ENCODE measurements at regions not wholly inside any gene's neighbourhood (a gene's known extent, or its start where the extent isn't known, plus 50 kb on each side); places are given as distances from the start of the nearest gene placed in this dataset.
A peak's percentile ranks its signal among the peaks of the same experiment; 100 is the strongest.

DNA sequence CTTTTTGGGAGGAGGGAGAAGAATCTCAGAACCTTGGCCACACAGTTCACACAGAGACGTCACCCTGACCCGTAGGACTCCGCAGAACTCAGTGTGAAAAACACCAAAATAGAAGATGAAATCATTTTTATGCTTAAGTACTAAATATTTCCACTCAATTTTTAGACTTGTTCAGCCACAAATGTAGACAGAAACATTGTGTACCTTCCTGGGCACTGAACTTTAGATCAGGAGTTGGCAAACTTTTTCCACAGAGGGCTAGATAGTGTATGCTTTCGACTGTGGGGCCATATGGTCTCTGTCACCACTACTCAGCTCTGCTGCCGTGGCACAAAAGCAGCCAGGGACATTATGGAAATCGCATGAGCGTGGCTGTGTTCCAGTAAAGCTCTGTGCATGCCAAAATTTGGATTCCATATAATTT lies 61.8 kb upstream of the STOX2 start:
- Histone ChIP-seq H3K36me3 (no peaks in the 10 kb centered on the region), H3K9me3 (peaks cover 0 to 3% (median 0%) of the 10 kb centered on the region in 4 donors), H3K27ac (no peak overlapping the region), H3K4me1 (no peaks in the 10 kb centered on the region), H3K4me3 (no peak overlapping the region), H3K27me3 (no peaks in the 10 kb centered on the region)
- ATAC-seq, result peak in 1 of 4 donors; percentile 46
- TF ChIP-seq, protein P1, sequence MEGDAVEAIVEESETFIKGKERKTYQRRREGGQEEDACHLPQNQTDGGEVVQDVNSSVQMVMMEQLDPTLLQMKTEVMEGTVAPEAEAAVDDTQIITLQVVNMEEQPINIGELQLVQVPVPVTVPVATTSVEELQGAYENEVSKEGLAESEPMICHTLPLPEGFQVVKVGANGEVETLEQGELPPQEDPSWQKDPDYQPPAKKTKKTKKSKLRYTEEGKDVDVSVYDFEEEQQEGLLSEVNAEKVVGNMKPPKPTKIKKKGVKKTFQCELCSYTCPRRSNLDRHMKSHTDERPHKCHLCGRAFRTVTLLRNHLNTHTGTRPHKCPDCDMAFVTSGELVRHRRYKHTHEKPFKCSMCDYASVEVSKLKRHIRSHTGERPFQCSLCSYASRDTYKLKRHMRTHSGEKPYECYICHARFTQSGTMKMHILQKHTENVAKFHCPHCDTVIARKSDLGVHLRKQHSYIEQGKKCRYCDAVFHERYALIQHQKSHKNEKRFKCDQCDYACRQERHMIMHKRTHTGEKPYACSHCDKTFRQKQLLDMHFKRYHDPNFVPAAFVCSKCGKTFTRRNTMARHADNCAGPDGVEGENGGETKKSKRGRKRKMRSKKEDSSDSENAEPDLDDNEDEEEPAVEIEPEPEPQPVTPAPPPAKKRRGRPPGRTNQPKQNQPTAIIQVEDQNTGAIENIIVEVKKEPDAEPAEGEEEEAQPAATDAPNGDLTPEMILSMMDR (IDR thresholded peaks at IDR 0.05), result no peak
- no peak for TF ChIP-seq POLR2A (IDR thresholded peaks at IDR 0.05)
- no peak for DNase-seq
- intact Hi-C loops (cut with DNase I), result loop anchor here in 1 of 2 donors (5.0 kb wide), 1 partner anchor 324 kb away; no protein-coding TSS in a partner anchor
- 74% methylated on average over 7 of the region's 7 CpGs for WGBS (ENCODE audit: insufficient coverage, low coverage, low lambda C conversion rate, missing lambda C conversion rate)

DNA sequence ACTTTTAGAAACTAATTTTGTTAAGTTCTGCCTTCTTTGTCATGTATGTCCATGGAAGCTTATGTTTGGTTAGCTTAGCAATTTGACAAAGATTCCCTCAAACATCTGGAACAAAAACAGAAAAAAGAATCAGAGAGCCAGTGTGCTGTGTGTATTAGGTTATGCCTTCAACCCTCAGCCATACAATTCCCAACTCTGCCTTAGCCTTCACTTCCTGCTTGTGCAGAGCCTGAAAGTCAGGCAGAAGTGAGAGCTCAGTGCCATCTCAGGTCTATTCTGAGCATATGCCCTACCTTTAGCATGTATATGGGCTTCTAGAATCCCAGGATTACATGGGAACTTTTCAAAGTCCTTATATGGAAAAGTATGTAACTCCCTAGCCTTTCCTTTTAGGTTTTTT lies 58.2 kb upstream of the STOX2 start:
- DNase-seq (no peak), ATAC-seq (no peak)
- H3K4me1 ChIP-seq, result peaks cover 0 to 5% (median 0%) of the 10 kb centered on the region in 4 donors
- intact Hi-C loops (cut with DNase I), result no loop called here
- TF ChIP-seq, protein P1 (IDR thresholded peaks at IDR 0.05), result no peak
- peaks cover 0 to 3% (median 0%) of the 10 kb centered on the region in 4 donors for H3K9me3 ChIP-seq
- no peak overlapping the region for H3K4me3 ChIP-seq
- H3K27me3 ChIP-seq, result no peaks in the 10 kb centered on the region
- H3K27ac ChIP-seq, result no peak overlapping the region
- no peaks in the 10 kb centered on the region for H3K36me3 ChIP-seq

DNA sequence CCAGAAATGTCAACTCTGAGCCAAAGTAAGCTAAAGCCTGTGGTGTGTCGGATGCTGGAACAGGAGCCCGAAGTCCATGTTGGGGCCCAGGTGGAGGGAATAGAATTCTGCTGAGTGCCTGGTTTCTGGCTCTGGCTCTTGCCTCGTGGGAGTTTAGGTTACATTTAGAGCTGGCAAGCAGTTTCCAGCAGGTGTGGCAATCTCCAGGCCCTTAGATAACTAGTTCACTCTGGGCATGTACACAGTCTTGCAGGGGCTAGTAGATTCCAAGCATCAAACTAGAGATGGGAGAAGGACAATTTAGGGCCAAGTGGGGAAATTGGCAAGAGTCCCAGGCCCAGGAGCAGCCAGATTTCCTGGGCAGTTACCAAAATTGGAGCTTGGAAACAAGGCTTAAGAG lies 56.3 kb upstream of the STOX2 start:
- peaks cover 0 to 5% (median 0%) of the 10 kb centered on the region in 4 donors for H3K4me1 ChIP-seq
- intact Hi-C loops (cut with DNase I), result no loop called here
- 17% methylated on average over 2 of the region's 3 CpGs for WGBS (ENCODE audit: insufficient coverage, low coverage, low lambda C conversion rate, missing lambda C conversion rate)

GRCh38 chr4:183852910-183853547 lies 52.1 kb upstream of the STOX2 start:
- 73% methylated on average over 8 of the region's 10 CpGs for WGBS (ENCODE audit: insufficient coverage, low coverage, low lambda C conversion rate, missing lambda C conversion rate)
- Histone ChIP-seq H3K4me3 (no peak overlapping the region), H3K4me1 (peaks cover 0 to 5% (median 0%) of the 10 kb centered on the region in 4 donors), H3K27me3 (no peaks in the 10 kb centered on the region), H3K27ac (no peak overlapping the region), H3K9me3 (no peaks in the 10 kb centered on the region), H3K36me3 (no peaks in the 10 kb centered on the region)
- TF ChIP-seq POLR2A (IDR thresholded peaks at IDR 0.05), result no peak
- TF ChIP-seq, protein P1 (IDR thresholded peaks at IDR 0.05), result no peak
- ATAC-seq (no peak), DNase-seq (no peak)
- intact Hi-C loops (cut with DNase I), result no loop called here

More for the DNA sequence above, 56.3 kb upstream of the STOX2 start:
- no peak overlapping the region for H3K4me3 ChIP-seq
- no peak overlapping the region for H3K27ac ChIP-seq
- no peaks in the 10 kb centered on the region for H3K36me3 ChIP-seq
- ATAC-seq, result peak; percentile 46 to 93 (median 66)
- H3K27me3 ChIP-seq, result no peaks in the 10 kb centered on the region
- DNase-seq, result peak in 1 of 3 donors; percentile 75
- TF ChIP-seq, protein P1 (IDR thresholded peaks at IDR 0.05), result no peak
- TF ChIP-seq POLR2A (IDR thresholded peaks at IDR 0.05), result no peak
- H3K9me3 ChIP-seq, result peaks cover 0 to 3% (median 0%) of the 10 kb centered on the region in 4 donors

Measured in right lobe of liver (tissue), 6 donors.